Endothelial cell (in vitro differentiated cells): ENCODE measurements at regions not wholly inside any gene's neighbourhood (a gene's known extent, or its start where the extent isn't known, plus 50 kb on each side); places are given as distances from the start of the nearest gene placed in this dataset.

Experiments used
- DNase-seq: peaks from one replicate; pipeline ENCODE4 v3.0.0; 2021; ENCODE audit warnings: low spot score
- H3K27ac Mint-ChIP-seq: one replicate; pipeline ENCODE4 v1.8.0; 2021; ENCODE audit warnings: mixed read lengths, inconsistent platforms; ENCODE audit not compliant: unreplicated experiment
- H3K27me3 Mint-ChIP-seq: one replicate; pipeline ENCODE4 v1.8.0; 2021; ENCODE audit warnings: mild to moderate bottlenecking, moderate library complexity, mixed read lengths, inconsistent platforms; ENCODE audit not compliant: unreplicated experiment
- H3K36me3 Mint-ChIP-seq: one replicate; pipeline ENCODE4 v1.8.0; 2021; ENCODE audit warnings: mild to moderate bottlenecking, low read depth, mixed read lengths, inconsistent platforms; ENCODE audit not compliant: unreplicated experiment
- H3K4me1 Mint-ChIP-seq: one replicate; pipeline ENCODE4 v1.8.0; 2021; ENCODE audit warnings: mild to moderate bottlenecking, mixed read lengths, inconsistent platforms; ENCODE audit not compliant: unreplicated experiment
- H3K4me3 Mint-ChIP-seq: one replicate; pipeline ENCODE4 v1.8.0; 2021; ENCODE audit warnings: mild to moderate bottlenecking, mixed read lengths, inconsistent platforms; ENCODE audit not compliant: unreplicated experiment
- H3K9me3 Mint-ChIP-seq: one replicate; pipeline ENCODE4 v1.8.0; 2021; ENCODE audit warnings: mixed read lengths, inconsistent platforms; ENCODE audit not compliant: unreplicated experiment
- CTCF ChIP-seq: fragments of 200-600 bp; sonication (generic); IDR thresholded peaks from one replicate; pipeline ENCODE4 v1.5.0; 2021; ENCODE audit warnings: antibody characterized with exemption; ENCODE audit not compliant: unreplicated experiment

GRCh38 chr9:88049677-88050307, 75.5 kb upstream of the CDK20 start:
- DNase-seq, result no peak
- no peak overlapping the region for H3K27ac Mint-ChIP-seq
- H3K4me1 Mint-ChIP-seq, result no peaks in the 10 kb centered on the region
- peaks cover 2% of the 10 kb centered on the region for H3K27me3 Mint-ChIP-seq
- H3K36me3 Mint-ChIP-seq, result peaks cover 2% of the 10 kb centered on the region
- H3K9me3 Mint-ChIP-seq, result peaks cover 5% of the 10 kb centered on the region
- no peak overlapping the region for H3K4me3 Mint-ChIP-seq
- TF ChIP-seq CTCF, result no peak

- Mint-ChIP-seq H3K4me1 (no peaks in the 10 kb centered on the region), H3K9me3 (peaks cover 10% of the 10 kb centered on the region)
Observed at GRCh38 chr9:88046542-88046941, 72.2 kb upstream of the CDK20 start.

GRCh38 chr9:88045686-88046085, 71.4 kb upstream of the CDK20 start:
- DNase-seq, result no peak
- Mint-ChIP-seq H3K4me1 (no peaks in the 10 kb centered on the region), H3K4me3 (no peak overlapping the region), H3K36me3 (peaks cover 12% of the 10 kb centered on the region), H3K9me3 (peaks cover 10% of the 10 kb centered on the region), H3K27me3 (peaks cover 5% of the 10 kb centered on the region), H3K27ac (no peak overlapping the region)
- no peak for TF ChIP-seq CTCF

More at GRCh38 chr9:88046542-88046941, 72.2 kb upstream of the CDK20 start:
- H3K27me3 Mint-ChIP-seq, result peaks cover 5% of the 10 kb centered on the region
- DNase-seq, result no peak
- no peak for TF ChIP-seq CTCF
- H3K36me3 Mint-ChIP-seq, result peaks cover 12% of the 10 kb centered on the region
- no peak overlapping the region for H3K4me3 Mint-ChIP-seq
- no peak overlapping the region for H3K27ac Mint-ChIP-seq

DNA sequence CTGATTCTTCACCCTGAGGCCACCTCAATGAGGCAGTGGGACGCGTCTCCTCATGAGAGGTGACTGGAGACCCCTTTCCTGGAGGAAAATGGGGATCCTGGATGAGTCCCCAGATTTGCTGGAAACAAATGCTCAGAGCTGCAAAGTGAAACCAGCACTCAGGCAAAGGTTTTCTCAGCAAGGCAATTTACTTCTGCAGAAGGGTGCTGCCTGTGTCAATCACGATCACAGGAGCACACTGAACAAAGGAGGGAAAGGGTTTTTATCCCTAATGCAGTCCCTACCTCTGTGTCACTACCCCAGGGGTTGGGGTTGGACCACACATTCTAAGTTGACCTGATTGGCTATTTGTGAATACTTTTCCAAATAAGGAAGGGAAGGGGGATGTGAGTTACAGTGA, 69.9 kb upstream of the CDK20 start:
- peak overlapping the region; percentile 23 for H3K4me3 Mint-ChIP-seq
- no peak for DNase-seq
- no peaks in the 10 kb centered on the region for H3K4me1 Mint-ChIP-seq
- peaks cover 10% of the 10 kb centered on the region for H3K9me3 Mint-ChIP-seq
- no peak for TF ChIP-seq CTCF
- no peak overlapping the region for H3K27ac Mint-ChIP-seq
- peaks cover 12% of the 10 kb centered on the region for H3K36me3 Mint-ChIP-seq
- H3K27me3 Mint-ChIP-seq, result peaks cover 5% of the 10 kb centered on the region

DNA sequence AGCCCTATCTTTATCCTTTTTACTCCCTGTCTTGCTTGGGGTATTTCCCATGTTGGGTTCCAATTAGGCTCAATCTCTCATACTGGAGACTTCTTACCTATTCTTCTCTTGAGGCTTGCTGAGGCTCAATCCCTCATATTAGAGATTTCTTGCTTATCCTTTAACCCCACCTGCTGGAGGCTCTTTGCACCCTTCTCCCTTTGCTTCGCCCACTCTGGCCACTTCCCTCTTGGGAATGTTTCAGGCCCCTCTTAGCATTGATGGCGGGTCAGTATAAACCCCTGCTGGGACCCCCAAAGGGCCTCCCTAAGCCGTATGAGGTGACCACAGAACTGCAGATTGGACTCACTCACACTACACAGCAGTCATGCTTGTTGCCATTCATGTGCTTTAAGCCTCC, 69.3 kb upstream of the CDK20 start:
- no peaks in the 10 kb centered on the region for H3K4me1 Mint-ChIP-seq
- TF ChIP-seq CTCF, result no peak
- H3K4me3 Mint-ChIP-seq, result no peak overlapping the region
- H3K27me3 Mint-ChIP-seq, result peaks cover 5% of the 10 kb centered on the region
- H3K27ac Mint-ChIP-seq, result no peak overlapping the region
- peaks cover 12% of the 10 kb centered on the region for H3K36me3 Mint-ChIP-seq
- DNase-seq, result no peak
- peaks cover 10% of the 10 kb centered on the region for H3K9me3 Mint-ChIP-seq
